A673 (cell line): ENCODE measurements at regions not wholly inside any gene's neighbourhood (a gene's known extent, or its start where the extent isn't known, plus 50 kb on each side); places are given as distances from the start of the nearest gene placed in this dataset.

ENCODE experiments used
- BruUV-seq: library from RNA; stranded (reverse); fragments of 400-500 nt; replicated peaks from 2 replicates; lab custom pipeline; 2021; lab: Mats Ljungman, UMichigan
- CTCF ChIA-PET: fragments of 300-600 bp; sonication (Branson Sonifier 250); formaldehyde crosslinking; loops from one replicate; lab custom pipeline; 2022; ENCODE audit warnings: antibody characterized with exemption; lab: Charles Lee
- POLR2A ChIA-PET: fragments of 300-600 bp; sonication (Branson Sonifier 250); formaldehyde crosslinking; loops from one replicate; lab custom pipeline; 2022; ENCODE audit warnings: antibody characterized with exemption; ENCODE audit not compliant: low non-redundant PET; lab: Charles Lee
- DNase-seq: peaks from one replicate; pipeline ENCODE4 v3.0.0-alpha.2; 2015; ENCODE audit warnings: low spot score
- H3K27ac ChIP-seq: fragments of 200-600 bp; sonication (generic); 2 replicates; pipeline ENCODE4 v1.5.1; 2016; ENCODE audit warnings: mixed run types, low read depth, mild to moderate bottlenecking, mixed read lengths, antibody characterized with exemption, low read length; ENCODE audit not compliant: poor library complexity, severe bottlenecking
- H3K27me3 ChIP-seq: fragments of 200-600 bp; sonication (generic); replicated peaks from 2 replicates; pipeline ENCODE4 v1.6.1; 2017; ENCODE audit warnings: mixed run types, low read depth, mild to moderate bottlenecking, mixed read lengths, antibody characterized with exemption, low read length; ENCODE audit not compliant: insufficient read depth, poor library complexity
- H3K36me3 ChIP-seq: fragments of 200-600 bp; sonication (generic); 2 replicates; pipeline ENCODE4 v1.6.1; 2016; ENCODE audit warnings: mixed run types, mild to moderate bottlenecking, mixed read lengths, antibody characterized with exemption, low read length; ENCODE audit not compliant: insufficient read depth, poor library complexity, severe bottlenecking
- H3K4me1 ChIP-seq: fragments of 200-600 bp; sonication (generic); 2 replicates; pipeline ENCODE4 v1.6.1; 2017; ENCODE audit warnings: mixed run types, mild to moderate bottlenecking, mixed read lengths, antibody characterized with exemption, low read length; ENCODE audit not compliant: insufficient read depth, poor library complexity, severe bottlenecking
- H3K4me3 ChIP-seq: fragments of 200-600 bp; sonication (generic); 2 replicates; pipeline ENCODE4 v1.5.1; 2016; ENCODE audit warnings: low read depth, mixed run types, mild to moderate bottlenecking, mixed read lengths, low read length; ENCODE audit not compliant: poor library complexity, severe bottlenecking
- H3K9me3 ChIP-seq: fragments of 200-600 bp; sonication (generic); 2 replicates; pipeline ENCODE4 v1.6.1; 2016; ENCODE audit warnings: mixed run types, low read depth, mild to moderate bottlenecking, mixed read lengths, antibody characterized with exemption, low read length; ENCODE audit not compliant: poor library complexity, severe bottlenecking
- CTCF ChIP-seq: fragments of 300-800, 200-600 bp; sonication (generic); conservative IDR thresholded peaks from 2 replicates; pipeline ENCODE4 v1.5.1; 2017; ENCODE audit warnings: low read depth, mild to moderate bottlenecking, antibody characterized with exemption, low read length, moderate library complexity, mixed read lengths
- EZH2 ChIP-seq: fragments of 200-600 bp; sonication (generic); IDR thresholded peaks from 2 replicates; pipeline ENCODE4 v1.6.1; 2017; ENCODE audit warnings: borderline replicate concordance, low read depth, mild to moderate bottlenecking, mixed read lengths, antibody characterized with exemption, low read length; ENCODE audit not compliant: poor library complexity, severe bottlenecking
- intact Hi-C: fragments of 100-400 bp; cut with micrococcal nuclease; formaldehyde crosslinking; loops from one replicate; pipeline ENCODE4 v1.10.0; 2022; ENCODE audit not compliant: unreplicated experiment

- no peaks in the 10 kb centered on the region for H3K36me3 ChIP-seq
- TF ChIP-seq EZH2, result no peak
- no peak for TF ChIP-seq CTCF
- H3K27me3 ChIP-seq, result no peaks in the 10 kb centered on the region
- no peaks in the 10 kb centered on the region for H3K9me3 ChIP-seq
- no peak for DNase-seq
- POLR2A ChIA-PET, result no interaction called here
- BruUV-seq, result no TSS peak
- no peaks in the 10 kb centered on the region for H3K4me1 ChIP-seq
- no peak overlapping the region for H3K4me3 ChIP-seq
- CTCF ChIA-PET, result no interaction called here
- intact Hi-C loops, result no loop called here
- H3K27ac ChIP-seq, result no peak overlapping the region
Observed at GRCh38 chr6:148287623-148288333, 54.9 kb upstream of the SASH1 start.

GRCh38 chr6:148288541-148288940 is 54.1 kb upstream of the SASH1 start:
- H3K4me1 ChIP-seq, result no peaks in the 10 kb centered on the region
- POLR2A ChIA-PET, result no interaction called here
- no peaks in the 10 kb centered on the region for H3K9me3 ChIP-seq
- CTCF ChIA-PET, result no interaction called here
- TF ChIP-seq CTCF, result no peak
- no peak for TF ChIP-seq EZH2
- H3K27me3 ChIP-seq, result no peaks in the 10 kb centered on the region
- DNase-seq, result no peak
- intact Hi-C loops, result no loop called here
- BruUV-seq, result no TSS peak
- no peaks in the 10 kb centered on the region for H3K36me3 ChIP-seq
- no peak overlapping the region for H3K27ac ChIP-seq
- no peak overlapping the region for H3K4me3 ChIP-seq

GRCh38 chr6:148289153-148289552 is 53.5 kb upstream of the SASH1 start:
- no peak overlapping the region for H3K27ac ChIP-seq
- no TSS peak for BruUV-seq

More at GRCh38 chr6:148289153-148289552, 53.5 kb upstream of the SASH1 start:
- no peaks in the 10 kb centered on the region for H3K4me1 ChIP-seq
- no peaks in the 10 kb centered on the region for H3K9me3 ChIP-seq
- H3K4me3 ChIP-seq, result no peak overlapping the region
- no peak for DNase-seq
- TF ChIP-seq CTCF, result no peak
- CTCF ChIA-PET, result no interaction called here
- POLR2A ChIA-PET, result no interaction called here
- H3K36me3 ChIP-seq, result no peaks in the 10 kb centered on the region
- H3K27me3 ChIP-seq, result no peaks in the 10 kb centered on the region
- intact Hi-C loops, result no loop called here
